Heart left ventricle (tissue), 16 donors: ENCODE measurements at regions not wholly inside any gene's neighbourhood (a gene's known extent, or its start where the extent isn't known, plus 50 kb on each side); places are given as distances from the start of the nearest gene placed in this dataset.

Experiments used
- ATAC-seq, 4 donors: fragments of 200-7000 bp; cut with Tn5 transposase; one replicate each; pipeline ENCODE4 v1.9.1; 2020 to 2022; ENCODE audit warnings: moderate library complexity in 4 of 4, mild to moderate bottlenecking in 3 of 4, moderate number of reproducible peaks in 1 of 4
- DNase-seq, 5 donors: peaks; one replicate each; pipeline ENCODE4 v3.0.0-alpha.2; 2020
- H3K27ac ChIP-seq, 12 donors: fragments of 200-600 bp; sonication (generic) in 4 of 12; one replicate each; pipeline versions ENCODE4 v1.5.0 to v1.8.0; 2016 to 2022; ENCODE audit warnings: mild to moderate bottlenecking in 2 of 12
- H3K27me3 ChIP-seq, 9 donors: fragments of 200-600 bp; sonication (generic) in 2 of 9; one replicate each; pipeline versions ENCODE4 v1.5.1 to v1.8.0; 2016 to 2022; ENCODE audit warnings: mild to moderate bottlenecking in 3 of 9
- H3K36me3 ChIP-seq, 9 donors: fragments of 200-600 bp; sonication (generic) in 2 of 9; one replicate each; pipeline versions ENCODE4 v1.5.0 to v1.8.0; 2018 to 2022; ENCODE audit warnings: mild to moderate bottlenecking in 2 of 9
- H3K4me1 ChIP-seq, 12 donors: fragments of 200-600 bp; sonication (generic) in 4 of 12; one replicate each; pipeline versions ENCODE4 v1.5.0 to v1.8.0; 2016 to 2022; ENCODE audit warnings: mild to moderate bottlenecking in 3 of 12
- H3K4me3 ChIP-seq, 12 donors: fragments of 200-600 bp; sonication (generic) in 4 of 12; one replicate each; pipeline versions ENCODE4 v1.5.0 to v1.8.0; 2017 to 2022; ENCODE audit warnings: mild to moderate bottlenecking in 9 of 12, moderate library complexity in 4 of 12
- H3K9me3 ChIP-seq, 12 donors: fragments of 200-600 bp; sonication (generic) in 4 of 12; one replicate each; pipeline versions ENCODE4 v1.5.0 to v1.8.0; 2016 to 2022; ENCODE audit warnings: mild to moderate bottlenecking in 1 of 12
- CTCF ChIP-seq, 12 donors: fragments of 200-600 bp; sonication (generic) in 4 of 12; IDR thresholded peaks; one replicate each; pipeline versions ENCODE4 v1.5.0 to v1.8.0; 2018 to 2022; ENCODE audit warnings: antibody characterized with exemption in 12 of 12, mild to moderate bottlenecking in 5 of 12
- POLR2A ChIP-seq, 2 donors: fragments of 450-650 bp; IDR thresholded peaks; one replicate each; pipeline ENCODE4 v1.6.1; 2017; ENCODE audit warnings: antibody characterized with exemption in 2 of 2, mild to moderate bottlenecking in 2 of 2, moderate library complexity in 2 of 2
- WGBS, 4 donors: extraction: QIAGEN DNeasy Blood & Tissue Kit in 2 of 4; methylation state at CpG; one replicate each; pipeline versions ENCODE4 v1.1.5 to v1.1.7; 2013 to 2018; 5-methylcytosine and 5-hydroxymethylcytosine counted together
- intact Hi-C, 10 donors: fragments of 100-400 bp; cut with DNase I; formaldehyde crosslinking; loops; one replicate each; pipeline versions ENCODE4 v1.11.1 to v1.14.2; 2022
- donor health status: ischemic (EF 13 %, LVEDD 7.1; RV severe dilation, severe dysfunction).
- donor health status: healthy with polysubstance abuse.
- donor health status: DM: no; HTN: yes; CAD: no.
- donor health status: DM: no; HTN: no; CAD: no.
- donor health status: ischemic (EF 25% LVEDD 6.9; RV normal size, moderate dysfunction).
- donor health status: ischemic (EF 25% LVEDD 5.7; RV mildly dilated, moderate dysfunction).
- donor health status: healthy.
- donor health status: DM: yes; HTN: yes; CAD: no.
- donor health status: ischemic (EF 35%, LVEDD 5.7; RV mildly dilated, moderate dysfunction).
- donor health status: nonischemic (EF 11% LVEDD 7.7; RV severe dilation, severe dysfunction).
- donor health status: DM: yes; HTN: yes; CAD: no.
- donor health status: PGD.
- donor health status: ischemic (EF 29% LVEDD 5.4; RV normal size, mild dysfunction).
- donor health status: nonischemic (EF 23%, LVEDD 6.1; RV moderate dilation, normal function).

DNA sequence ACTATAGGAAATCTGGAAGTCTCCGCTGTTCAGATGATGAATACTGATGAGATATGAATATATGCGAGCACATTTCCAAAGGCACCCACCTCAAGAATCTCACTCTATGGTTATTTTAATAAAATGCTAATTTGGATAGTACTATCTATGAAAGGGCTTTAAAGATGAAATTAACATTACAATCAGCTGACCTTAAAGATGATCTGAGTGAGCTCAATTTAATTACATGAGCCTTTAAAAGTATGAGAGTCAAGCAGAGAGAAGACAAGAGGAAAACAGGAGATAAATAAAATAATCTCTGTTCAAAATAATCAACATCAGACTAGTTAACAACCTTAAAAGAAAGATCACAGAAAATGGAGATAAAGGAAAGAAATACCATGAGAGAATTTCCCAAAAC, 474.1 kb upstream of the TUSC1 start:
- intact Hi-C loops: no loop called here

GRCh38 chr9:26148128-26148527, 469.9 kb upstream of the TUSC1 start:
- TF ChIP-seq CTCF (IDR thresholded peaks at IDR 0.05) (no peak), POLR2A (IDR thresholded peaks at IDR 0.05) (no peak)
- peaks cover 0 to 4% (median 0%) of the 10 kb centered on the region in 12 donors for H3K9me3 ChIP-seq
- no peak overlapping the region for H3K27ac ChIP-seq
- no peaks in the 10 kb centered on the region for H3K36me3 ChIP-seq
- DNase-seq (no peak), ATAC-seq (no peak)
- 51 to 62% (median 61%) methylated on average over 2 of the region's 2 CpGs for WGBS, 4 donors
- H3K4me3 ChIP-seq: no peak overlapping the region
- no peaks in the 10 kb centered on the region for H3K4me1 ChIP-seq
- H3K27me3 ChIP-seq: no peaks in the 10 kb centered on the region
- intact Hi-C loops: no loop called here

More for the DNA sequence above, 474.1 kb upstream of the TUSC1 start:
- H3K27ac ChIP-seq: no peak overlapping the region
- no peak for ATAC-seq
- no peaks in the 10 kb centered on the region for H3K4me1 ChIP-seq
- DNase-seq: no peak
- H3K36me3 ChIP-seq: no peaks in the 10 kb centered on the region
- TF ChIP-seq POLR2A (IDR thresholded peaks at IDR 0.05) (no peak), CTCF (IDR thresholded peaks at IDR 0.05) (no peak)
- H3K27me3 ChIP-seq: no peaks in the 10 kb centered on the region
- no peaks in the 10 kb centered on the region for H3K9me3 ChIP-seq
- 79 to 93% (median 84%) methylated on average over 2 of the region's 2 CpGs for WGBS, 4 donors
- H3K4me3 ChIP-seq: no peak overlapping the region

GRCh38 chr9:26145938-26146337, 467.7 kb upstream of the TUSC1 start:
- ATAC-seq (no peak), DNase-seq (no peak)
- intact Hi-C loops: no loop called here
- Histone ChIP-seq H3K4me3 (no peak overlapping the region), H3K27ac (no peak overlapping the region), H3K27me3 (no peaks in the 10 kb centered on the region), H3K36me3 (no peaks in the 10 kb centered on the region), H3K4me1 (no peaks in the 10 kb centered on the region), H3K9me3 (peaks cover 0 to 12% (median 0%) of the 10 kb centered on the region in 12 donors)
- WGBS, 4 donors: 89 to 95% (median 93%) methylated on average over 10 of the region's 10 CpGs
- TF ChIP-seq CTCF (IDR thresholded peaks at IDR 0.05) (no peak), POLR2A (IDR thresholded peaks at IDR 0.05) (no peak)

DNA sequence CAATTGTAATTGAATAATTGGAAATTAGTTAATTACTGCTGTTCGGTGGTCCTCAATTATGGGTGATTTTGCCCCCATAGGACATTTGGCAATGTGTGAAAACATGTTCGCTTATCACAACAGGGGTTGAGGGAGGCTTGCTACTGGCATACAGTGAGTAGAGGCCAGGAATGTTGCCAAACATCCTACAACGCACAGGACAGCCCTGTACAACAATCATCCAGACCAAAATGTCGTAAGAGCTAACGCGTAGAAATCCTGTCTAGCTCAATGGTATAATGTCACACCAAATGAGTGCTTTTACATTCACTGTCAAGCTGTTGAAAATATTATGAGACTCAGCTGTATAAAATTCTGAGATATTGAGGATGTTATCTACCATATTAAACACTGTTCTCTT, 464.4 kb upstream of the TUSC1 start:
- intact Hi-C loops: no loop called here
- Histone ChIP-seq H3K9me3 (peaks cover 0 to 12% (median 0%) of the 10 kb centered on the region in 12 donors), H3K4me1 (no peaks in the 10 kb centered on the region), H3K27ac (no peak overlapping the region), H3K4me3 (no peak overlapping the region), H3K27me3 (no peaks in the 10 kb centered on the region), H3K36me3 (no peaks in the 10 kb centered on the region)
- WGBS, 4 donors: 68 to 82% (median 72%) methylated on average over 6 of the region's 6 CpGs
- ATAC-seq (no peak), DNase-seq (no peak)
- TF ChIP-seq POLR2A (IDR thresholded peaks at IDR 0.05) (no peak), CTCF (IDR thresholded peaks at IDR 0.05) (no peak)
